Stimulated activated naive CD8-positive, alpha-beta T cell treated with anti-CD3 and anti-CD28 coated beads, Interleukin-15, Interleukin-2, amounts not matched to agents 100 ng/mL and 50 ng/mL, for 24 hours (primary cell): ENCODE measurements at regions not wholly inside any gene's neighbourhood (a gene's known extent, or its start where the extent isn't known, plus 50 kb on each side); places are given as distances from the start of the nearest gene placed in this dataset.
"Not testable (repeated sequence)": the region's sequence is repeated elsewhere in the genome, so short reads cannot be mapped to it uniquely, and the experiment has no call there.

ENCODE experiments used
- H3K27ac Mint-ChIP-seq: one replicate; pipeline ENCODE4 v1.8.0; 2021; ENCODE audit warnings: mild to moderate bottlenecking, mixed read lengths
- H3K27me3 Mint-ChIP-seq: one replicate; pipeline ENCODE4 v1.8.0; 2021; ENCODE audit warnings: mixed read lengths
- H3K36me3 Mint-ChIP-seq: one replicate; pipeline ENCODE4 v1.8.0; 2021; ENCODE audit warnings: low read depth, mixed read lengths
- H3K4me1 Mint-ChIP-seq: one replicate; pipeline ENCODE4 v1.8.0; 2021; ENCODE audit warnings: low read depth, mixed read lengths
- H3K4me3 Mint-ChIP-seq: one replicate; pipeline ENCODE4 v1.8.0; 2021; ENCODE audit warnings: mild to moderate bottlenecking, mixed read lengths
- H3K9me3 Mint-ChIP-seq: one replicate; pipeline ENCODE4 v1.8.0; 2021; ENCODE audit warnings: mixed read lengths

- Mint-ChIP-seq H3K4me3 (no peak overlapping the region), H3K4me1 (peaks cover under 1% of the 10 kb centered on the region), H3K36me3 (no peaks in the 10 kb centered on the region), H3K9me3 (no peaks in the 10 kb centered on the region), H3K27ac (no peak overlapping the region), H3K27me3 (no peaks in the 10 kb centered on the region)
Observed at GRCh38 chr18:9042766-9043481, 59.6 kb upstream of the NDUFV2 start.

GRCh38 chr18:9043581-9043980 lies 58.9 kb upstream of the NDUFV2 start:
- Mint-ChIP-seq H3K27ac (no peak overlapping the region), H3K4me3 (no peak overlapping the region), H3K9me3 (no peaks in the 10 kb centered on the region), H3K27me3 (no peaks in the 10 kb centered on the region), H3K36me3 (no peaks in the 10 kb centered on the region), H3K4me1 (peaks cover 7% of the 10 kb centered on the region)

- H3K4me3 Mint-ChIP-seq, result no peak overlapping the region
- peaks cover 10% of the 10 kb centered on the region for H3K9me3 Mint-ChIP-seq
- H3K4me1 Mint-ChIP-seq, result peaks cover 8% of the 10 kb centered on the region
- H3K27me3 Mint-ChIP-seq, result no peaks in the 10 kb centered on the region
- H3K27ac Mint-ChIP-seq, result no peak overlapping the region
- peaks cover 13% of the 10 kb centered on the region for H3K36me3 Mint-ChIP-seq
Observed at GRCh38 chr18:9047715-9048114, 54.8 kb upstream of the NDUFV2 start.

GRCh38 chr18:9048236-9048635 lies 54.3 kb upstream of the NDUFV2 start:
- no peak overlapping the region for H3K4me3 Mint-ChIP-seq
- peaks cover 13% of the 10 kb centered on the region for H3K36me3 Mint-ChIP-seq
- no peaks in the 10 kb centered on the region for H3K27me3 Mint-ChIP-seq
- H3K9me3 Mint-ChIP-seq, result peaks cover 14% of the 10 kb centered on the region
- peaks cover 8% of the 10 kb centered on the region for H3K4me1 Mint-ChIP-seq
- H3K27ac Mint-ChIP-seq, result no peak overlapping the region

GRCh38 chr18:9048808-9049494 lies 53.5 kb upstream of the NDUFV2 start:
- Mint-ChIP-seq H3K27ac (no peak overlapping the region), H3K36me3 (peaks cover 13% of the 10 kb centered on the region), H3K27me3 (no peaks in the 10 kb centered on the region), H3K4me3 (no peak overlapping the region), H3K9me3 (peaks cover 14% of the 10 kb centered on the region), H3K4me1 (peaks cover 8% of the 10 kb centered on the region)

GRCh38 chr18:9049495-9049809 lies 53.0 kb upstream of the NDUFV2 start:
- Mint-ChIP-seq H3K9me3 (peaks cover 14% of the 10 kb centered on the region), H3K4me1 (peaks cover 8% of the 10 kb centered on the region), H3K27ac (no peak overlapping the region), H3K27me3 (no peaks in the 10 kb centered on the region), H3K36me3 (peaks cover 13% of the 10 kb centered on the region), H3K4me3 (no peak overlapping the region)

- H3K4me3 Mint-ChIP-seq, H3K27ac Mint-ChIP-seq, H3K27me3 Mint-ChIP-seq: not testable (repeated sequence)
- Mint-ChIP-seq H3K36me3 (peaks cover 13% of the 10 kb centered on the region), H3K9me3 (peaks cover 14% of the 10 kb centered on the region), H3K4me1 (peaks cover 15% of the 10 kb centered on the region)
Observed at GRCh38 chr18:9050628-9051284, 51.7 kb upstream of the NDUFV2 start.
